OCI-LY3 (cell line): ENCODE measurements at regions not wholly inside any gene's neighbourhood (a gene's known extent, or its start where the extent isn't known, plus 50 kb on each side); places are given as distances from the start of the nearest gene placed in this dataset.

ENCODE experiments used
- CTCF ChIP-seq: fragments of 200-600, 300-600 bp; sonication (generic); IDR thresholded peaks from 2 replicates; pipeline ENCODE4 v1.5.1; 2014; ENCODE audit warnings: antibody characterized with exemption, low read length, low read depth
- EZH2phosphoT487 ChIP-seq: fragments of 200-600 bp; shearing (Covaris generic); IDR thresholded peaks from 2 replicates; pipeline ENCODE4 v1.6.1; 2018; ENCODE audit warnings: antibody characterized with exemption, mixed run types, low read depth

- no peak for TF ChIP-seq CTCF
- TF ChIP-seq EZH2phosphoT487, result no peak
Measured at GRCh38 chr18:40752316-40752715, 1202.7 kb upstream of the PIK3C3 start.
